ENCODE measurements at regions not wholly inside any gene's neighbourhood (a gene's known extent, or its start where the extent isn't known, plus 50 kb on each side); places are given as distances from the start of the nearest gene placed in this dataset.
A peak's percentile ranks its signal among the peaks of the same experiment; 100 is the strongest.

GRCh38 chr11:127737499-127737898 is 736.9 kb upstream of the KIRREL3 start:
- DNase-seq (ENCODE audit: low read depth): no peak

GRCh38 chr11:127733552-127733951 is 733.0 kb upstream of the KIRREL3 start:
- no peak for DNase-seq (ENCODE audit: low read depth)

- DNase-seq (ENCODE audit: low read depth): no peak
These were observed 725.8 kb upstream of the KIRREL3 start for GRCh38 chr11:127726367-127726766.

- no peak for DNase-seq (ENCODE audit: low read depth)
These were observed 723.1 kb upstream of the KIRREL3 start for GRCh38 chr11:127723714-127724113.

- no peak for DNase-seq (ENCODE audit: low read depth)
These were observed 712.7 kb upstream of the KIRREL3 start for GRCh38 chr11:127713226-127713625.

- DNase-seq (ENCODE audit: low read depth): no peak
These were observed 711.2 kb upstream of the KIRREL3 start for GRCh38 chr11:127711748-127712147.

- DNase-seq (ENCODE audit: low read depth): no peak
These were observed 710.3 kb upstream of the KIRREL3 start for GRCh38 chr11:127710831-127711230.

GRCh38 chr11:127709960-127710359 is 709.4 kb upstream of the KIRREL3 start:
- DNase-seq (ENCODE audit: low read depth): no peak

- no peak for DNase-seq (ENCODE audit: low read depth)
These were observed 693.1 kb upstream of the KIRREL3 start for GRCh38 chr11:127693686-127694085.

GRCh38 chr11:127683321-127683720 is 682.8 kb upstream of the KIRREL3 start:
- DNase-seq (ENCODE audit: low read depth): no peak

GRCh38 chr11:127679816-127680545 is 679.4 kb upstream of the KIRREL3 start:
- DNase-seq (ENCODE audit: low read depth): no peak

GRCh38 chr11:127678631-127679030 is 678.1 kb upstream of the KIRREL3 start:
- no peak for DNase-seq (ENCODE audit: low read depth)

- no peak for DNase-seq (ENCODE audit: low read depth)
These were observed 677.3 kb upstream of the KIRREL3 start for GRCh38 chr11:127677660-127678425.

GRCh38 chr11:127675581-127675980 is 675.0 kb upstream of the KIRREL3 start:
- DNase-seq (ENCODE audit: low read depth): peak; percentile 54

- no peak for DNase-seq (ENCODE audit: low read depth)
These were observed 674.2 kb upstream of the KIRREL3 start for GRCh38 chr11:127674754-127675153.

- no peak for DNase-seq (ENCODE audit: low read depth)
These were observed 670.0 kb upstream of the KIRREL3 start for GRCh38 chr11:127670374-127671119.

- DNase-seq (ENCODE audit: low read depth): no peak
These were observed 655.7 kb upstream of the KIRREL3 start for GRCh38 chr11:127656116-127656836.

GRCh38 chr11:127653076-127653475 is 652.5 kb upstream of the KIRREL3 start:
- DNase-seq (ENCODE audit: low read depth): no peak

- no peak for DNase-seq (ENCODE audit: low read depth)
These were observed 651.3 kb upstream of the KIRREL3 start for GRCh38 chr11:127651888-127652221.

GRCh38 chr11:127651175-127651887 is 650.8 kb upstream of the KIRREL3 start:
- peak; percentile 96 for DNase-seq (ENCODE audit: low read depth)

- DNase-seq (ENCODE audit: low read depth): no peak
These were observed 649.4 kb upstream of the KIRREL3 start for GRCh38 chr11:127649958-127650357.
